ENCODE measurements at regions not wholly inside any gene's neighbourhood (a gene's known extent, or its start where the extent isn't known, plus 50 kb on each side); places are given as distances from the start of the nearest gene placed in this dataset.
"Not testable (repeated sequence)": the region's sequence is repeated elsewhere in the genome, so short reads cannot be mapped to it uniquely, and the experiment has no call there.

DNA sequence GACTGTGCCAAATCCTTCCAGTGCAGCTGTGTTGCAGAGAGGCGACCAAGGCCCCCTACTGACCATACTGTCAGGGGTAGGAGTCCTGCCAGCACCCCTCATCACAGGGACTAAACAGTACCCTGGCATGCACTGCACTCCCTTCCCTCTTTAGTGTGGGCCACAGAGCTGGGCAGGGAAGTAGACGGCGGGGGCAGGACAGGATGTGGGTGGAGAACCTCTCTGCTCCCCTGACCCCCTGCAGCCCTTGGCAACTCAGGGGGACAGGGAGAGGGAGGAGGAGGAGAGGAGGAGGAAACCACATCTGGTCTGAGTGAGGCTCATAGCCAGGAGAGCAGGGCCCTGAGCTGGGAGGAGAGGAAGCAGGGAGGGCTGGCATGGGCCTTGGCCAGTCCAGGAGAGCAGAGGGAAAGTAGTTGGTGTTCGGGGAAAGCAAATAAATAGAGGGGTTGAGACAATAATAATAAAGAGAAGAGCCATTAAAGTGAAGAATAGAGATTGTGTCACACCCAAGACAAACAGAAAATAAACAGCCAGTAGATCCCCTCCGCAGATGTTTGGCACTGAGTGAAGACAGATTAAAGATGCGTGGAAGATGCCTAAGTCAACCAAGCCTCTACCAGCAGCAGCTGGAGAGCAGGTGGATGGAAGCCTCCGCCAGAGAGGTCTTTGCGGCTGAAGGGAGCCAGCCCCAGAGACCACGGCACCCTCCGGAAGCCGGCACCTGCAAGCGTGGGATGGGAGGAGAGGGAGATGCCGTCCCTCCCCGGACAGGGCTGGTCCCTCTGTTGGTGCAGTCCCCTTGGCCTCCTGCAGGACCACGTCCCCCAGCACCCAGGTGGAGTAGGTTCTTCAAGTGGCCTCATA lies 61.5 kb downstream of the RPUSD4 start:
- DNase-seq (ENCODE audit: low read depth in 1 of 2, low spot score in 2 of 2) = no peak
- Histone ChIP-seq H3K36me3 (no peaks in the 10 kb centered on the region), H3K4me3 (no peak overlapping the region), H3K9me3 (replicated peaks) (no peaks in the 10 kb centered on the region), H3K27ac (no peak overlapping the region), H3K27me3 (replicated peaks) (no peaks in the 10 kb centered on the region), H3K4me1 (replicated peaks) (no peaks in the 10 kb centered on the region)

DNA sequence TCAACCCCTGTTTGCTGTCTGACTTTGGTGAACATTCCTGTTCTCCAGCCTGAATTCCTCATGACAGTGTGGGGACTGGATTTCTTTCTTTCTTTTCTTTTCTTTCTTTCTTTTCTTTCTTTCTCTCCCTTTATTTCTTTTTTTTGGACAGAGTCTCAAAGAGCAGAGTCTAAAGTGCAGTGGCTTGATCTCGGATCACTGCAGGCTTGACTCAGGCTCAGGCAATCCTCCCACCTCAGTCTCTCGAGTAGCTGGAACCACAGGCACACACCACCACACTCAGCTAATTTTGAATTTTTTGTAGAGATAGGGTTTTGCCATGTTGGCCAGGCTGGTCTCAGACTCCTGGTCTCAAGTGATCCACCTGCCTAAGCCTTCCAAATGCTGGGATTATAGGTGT lies 63.1 kb downstream of the RPUSD4 start:
- H3K4me1 ChIP-seq (replicated peaks) = no peaks in the 10 kb centered on the region
- no peak for DNase-seq (ENCODE audit: low read depth in 1 of 2, low spot score in 2 of 2)
- no peaks in the 10 kb centered on the region for H3K27me3 ChIP-seq (replicated peaks)
- H3K9me3 ChIP-seq (replicated peaks) = no peaks in the 10 kb centered on the region
- no peak overlapping the region for H3K4me3 ChIP-seq
- no peak overlapping the region for H3K27ac ChIP-seq
- no peaks in the 10 kb centered on the region for H3K36me3 ChIP-seq

DNA sequence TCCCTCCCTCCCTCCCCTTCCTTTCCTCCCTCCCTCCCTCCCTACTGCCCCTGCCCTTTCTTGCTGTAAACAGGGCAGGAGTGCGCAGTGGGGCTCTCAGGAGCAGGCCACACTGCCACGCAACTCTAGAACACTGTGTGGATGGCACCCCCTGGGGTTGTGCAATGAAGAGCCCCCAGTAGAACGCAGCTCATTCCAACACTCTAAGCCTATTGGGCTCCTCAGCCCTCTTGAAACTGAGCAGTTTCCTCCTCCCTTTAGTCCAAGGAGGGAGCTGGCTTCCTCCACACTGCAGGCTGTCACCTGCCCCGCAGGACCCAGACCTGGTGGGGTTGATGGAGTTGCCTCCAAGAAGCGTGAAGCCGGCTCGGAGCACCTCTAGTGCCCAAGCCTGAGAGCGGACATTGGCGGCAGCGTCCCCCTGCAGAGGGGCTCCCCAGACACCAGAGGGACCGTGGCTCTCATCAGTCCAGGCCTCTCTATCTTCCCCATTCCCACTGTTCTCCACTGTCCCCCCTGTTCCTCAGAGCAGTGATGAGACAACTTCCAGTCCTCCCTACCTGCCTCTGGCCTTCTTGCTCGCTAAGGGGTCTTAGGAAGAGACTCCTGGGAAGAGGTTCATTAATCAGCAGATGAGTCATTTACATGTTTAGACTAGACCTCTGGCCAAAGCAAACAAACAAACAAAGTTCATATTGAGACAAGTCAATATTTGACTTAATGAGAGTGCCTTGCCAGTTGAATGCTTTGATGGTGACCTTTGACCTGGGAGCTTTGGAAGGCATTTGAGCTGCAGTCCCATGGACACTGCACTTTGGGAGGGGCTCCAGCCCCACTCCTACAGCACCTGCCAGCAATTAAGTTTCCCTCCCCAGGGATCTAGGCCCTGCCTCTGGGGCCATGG lies 64.0 kb downstream of the RPUSD4 start:
- Histone ChIP-seq H3K9me3 (replicated peaks) (no peaks in the 10 kb centered on the region), H3K27ac (no peak overlapping the region), H3K4me3 (no peak overlapping the region), H3K36me3 (no peaks in the 10 kb centered on the region), H3K4me1 (replicated peaks) (no peaks in the 10 kb centered on the region), H3K27me3 (replicated peaks) (no peaks in the 10 kb centered on the region)
- DNase-seq (ENCODE audit: low read depth in 1 of 2, low spot score in 2 of 2) = no peak

DNA sequence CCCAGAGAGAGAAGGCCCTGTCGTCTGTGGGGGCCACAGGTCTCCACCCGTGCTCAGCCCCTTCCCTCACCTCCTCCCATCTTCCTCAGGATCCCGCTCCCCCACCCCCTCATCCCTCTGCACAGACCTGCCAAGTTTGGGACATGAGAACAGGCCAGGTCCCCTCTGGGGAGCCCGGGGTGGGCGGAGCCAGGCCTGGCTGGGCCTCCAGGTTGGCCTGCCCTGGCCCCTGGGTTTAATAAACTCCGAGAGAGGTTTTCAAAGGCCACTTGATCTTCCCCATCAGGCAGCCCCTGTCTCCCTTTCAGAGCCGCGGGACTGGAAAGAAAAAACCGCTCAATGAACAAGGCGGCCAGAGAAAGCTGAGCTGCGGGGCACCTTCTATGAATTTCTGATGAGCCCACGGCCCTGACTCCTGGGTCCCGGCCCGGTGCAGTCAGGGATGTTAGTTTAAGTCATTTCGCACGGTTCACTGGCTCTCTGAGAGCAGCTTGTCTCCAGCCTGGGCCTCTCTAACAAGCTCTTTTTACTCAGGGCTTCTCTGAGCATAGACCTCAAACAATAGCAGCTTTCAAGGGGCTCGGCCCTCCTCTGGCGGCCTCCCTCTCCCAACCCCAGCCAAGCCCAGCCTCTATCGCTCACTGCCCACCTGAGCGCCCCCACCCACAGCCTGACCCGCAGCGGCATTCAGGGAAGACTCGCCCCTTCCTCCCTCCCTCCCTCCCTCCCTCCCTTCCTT lies 64.8 kb downstream of the RPUSD4 start:
- Histone ChIP-seq H3K4me3 (no peak overlapping the region), H3K9me3 (replicated peaks) (no peaks in the 10 kb centered on the region), H3K4me1 (replicated peaks) (no peaks in the 10 kb centered on the region), H3K27ac (no peak overlapping the region), H3K27me3 (replicated peaks) (no peaks in the 10 kb centered on the region), H3K36me3 (no peaks in the 10 kb centered on the region)
- no peak for DNase-seq (ENCODE audit: low read depth in 1 of 2, low spot score in 2 of 2)

DNA sequence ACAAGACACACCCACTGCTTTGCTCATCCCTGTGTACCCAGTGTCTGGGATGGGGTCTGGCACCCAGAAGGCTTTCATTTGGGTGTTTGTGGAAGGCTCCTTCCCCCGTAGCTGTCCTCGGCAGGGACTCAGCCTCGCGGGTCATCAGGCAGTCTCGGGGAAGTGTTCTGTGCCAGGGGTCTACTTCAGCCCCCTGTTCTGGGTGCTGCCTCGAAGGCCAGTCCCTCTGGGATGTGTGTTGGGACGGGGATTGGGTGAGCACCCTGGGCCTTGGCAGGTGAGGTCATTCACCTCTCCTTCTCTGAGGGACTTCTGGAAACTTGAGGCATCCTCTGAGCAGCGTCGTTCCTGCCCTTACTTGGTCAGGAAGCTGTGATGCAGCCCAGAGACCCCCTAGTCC lies 65.5 kb downstream of the RPUSD4 start:
- Histone ChIP-seq H3K9me3 (replicated peaks) (no peaks in the 10 kb centered on the region), H3K4me3 (no peak overlapping the region), H3K4me1 (replicated peaks) (no peaks in the 10 kb centered on the region), H3K36me3 (no peaks in the 10 kb centered on the region), H3K27ac (no peak overlapping the region), H3K27me3 (replicated peaks) (no peaks in the 10 kb centered on the region)
- no peak for DNase-seq (ENCODE audit: low read depth in 1 of 2, low spot score in 2 of 2)

- not testable (repeated sequence) for H3K27ac ChIP-seq; H3K4me3 ChIP-seq; H3K9me3 ChIP-seq (replicated peaks); H3K4me1 ChIP-seq (replicated peaks); DNase-seq (ENCODE audit: low read depth in 1 of 2, low spot score in 2 of 2); H3K36me3 ChIP-seq; H3K27me3 ChIP-seq (replicated peaks)
Observed at GRCh38 chr11:126143491-126143890, 68.0 kb downstream of the RPUSD4 start.

DNA sequence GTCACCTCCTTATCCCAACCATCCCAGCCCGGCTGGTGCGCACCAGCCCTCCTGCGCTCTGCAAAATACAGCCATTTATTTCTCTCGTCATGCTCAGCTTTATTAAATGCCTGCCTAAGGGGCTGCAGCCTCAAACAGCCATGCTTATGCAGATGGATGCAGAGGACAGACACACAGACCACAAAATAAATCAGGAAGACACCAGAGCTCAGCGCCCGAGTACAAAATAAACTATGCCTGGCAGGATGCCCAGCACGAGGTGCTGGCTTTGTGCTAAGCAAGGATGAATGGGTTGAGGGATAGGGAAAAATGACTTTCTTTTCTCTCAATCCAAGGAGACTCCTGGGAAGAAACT lies 70.5 kb downstream of the RPUSD4 start:
- H3K4me1 ChIP-seq (replicated peaks) = no peaks in the 10 kb centered on the region
- no peaks in the 10 kb centered on the region for H3K9me3 ChIP-seq (replicated peaks)
- H3K27ac ChIP-seq = no peak overlapping the region
- H3K4me3 ChIP-seq = no peak overlapping the region
- H3K36me3 ChIP-seq = no peaks in the 10 kb centered on the region
- peak in 1 of 2 experiments; percentile 16 for DNase-seq (ENCODE audit: low read depth in 1 of 2, low spot score in 2 of 2)
- 0 out of 2 replicates have a peak, but pooled peaks cover 2% of the 10 kb centered on the region for H3K27me3 ChIP-seq (replicated peaks)

GRCh38 chr11:126140201-126140925 lies 71.1 kb downstream of the RPUSD4 start:
- no peak overlapping the region for H3K4me3 ChIP-seq
- no peak for DNase-seq (ENCODE audit: low read depth in 1 of 2, low spot score in 2 of 2)
- H3K27ac ChIP-seq = no peak overlapping the region
- H3K27me3 ChIP-seq (replicated peaks) = 0 out of 2 replicates have a peak, but pooled peaks cover 2% of the 10 kb centered on the region
- H3K36me3 ChIP-seq = no peaks in the 10 kb centered on the region
- H3K4me1 ChIP-seq (replicated peaks) = no peaks in the 10 kb centered on the region
- no peaks in the 10 kb centered on the region for H3K9me3 ChIP-seq (replicated peaks)

DNA sequence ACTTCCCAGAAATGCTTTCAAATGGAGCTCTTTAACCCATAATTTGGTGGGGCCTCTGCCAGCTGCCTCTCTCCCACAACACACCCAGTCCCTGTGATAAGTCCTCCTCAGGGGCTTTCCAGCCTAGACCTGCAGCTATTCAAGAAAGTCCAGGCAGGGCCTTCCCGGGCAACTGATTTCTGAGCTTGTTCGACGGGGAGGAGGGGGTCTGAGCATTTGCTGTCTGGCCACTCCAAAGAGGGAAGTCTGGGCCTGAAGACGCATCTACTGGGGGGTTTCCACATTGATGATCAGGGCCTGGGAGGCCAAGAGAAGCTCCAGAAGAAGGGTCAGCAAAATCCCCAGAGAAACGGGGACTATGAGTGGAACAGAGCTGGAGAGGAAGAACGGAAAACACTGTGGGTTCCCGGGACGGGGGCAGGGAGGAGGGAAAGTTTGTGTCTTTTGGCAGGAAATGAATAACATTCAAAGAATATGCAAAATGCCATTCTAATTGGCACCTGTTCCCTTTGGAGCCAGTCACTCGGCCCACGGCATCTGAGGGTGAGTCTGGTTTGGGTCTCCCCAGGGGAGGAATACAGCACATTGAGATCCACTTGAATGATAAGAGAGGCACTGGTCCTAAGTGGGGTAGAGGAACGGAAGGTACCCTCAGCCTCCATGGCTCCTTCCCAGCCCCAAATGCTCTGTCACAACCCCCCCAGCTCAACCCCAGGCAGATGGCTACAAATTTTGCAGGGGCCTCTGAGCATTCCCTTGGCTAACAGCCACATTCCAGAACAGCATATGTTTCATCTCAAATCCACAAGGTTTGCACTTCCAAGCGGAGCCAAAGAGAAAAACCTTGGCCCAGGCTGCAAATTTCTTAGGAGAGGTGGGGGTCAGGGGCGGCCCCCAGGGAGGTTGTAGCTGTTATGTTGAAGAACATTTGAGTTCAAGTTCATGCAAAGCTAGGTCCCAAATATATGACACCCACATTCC lies 72.0 kb downstream of the RPUSD4 start:
- Histone ChIP-seq H3K27me3 (replicated peaks) (0 out of 2 replicates have a peak, but pooled peaks cover 2% of the 10 kb centered on the region), H3K4me3 (no peak overlapping the region), H3K27ac (no peak overlapping the region), H3K36me3 (no peaks in the 10 kb centered on the region), H3K9me3 (replicated peaks) (no peaks in the 10 kb centered on the region), H3K4me1 (replicated peaks) (no peaks in the 10 kb centered on the region)
- no peak for DNase-seq (ENCODE audit: low read depth in 1 of 2, low spot score in 2 of 2)

DNA sequence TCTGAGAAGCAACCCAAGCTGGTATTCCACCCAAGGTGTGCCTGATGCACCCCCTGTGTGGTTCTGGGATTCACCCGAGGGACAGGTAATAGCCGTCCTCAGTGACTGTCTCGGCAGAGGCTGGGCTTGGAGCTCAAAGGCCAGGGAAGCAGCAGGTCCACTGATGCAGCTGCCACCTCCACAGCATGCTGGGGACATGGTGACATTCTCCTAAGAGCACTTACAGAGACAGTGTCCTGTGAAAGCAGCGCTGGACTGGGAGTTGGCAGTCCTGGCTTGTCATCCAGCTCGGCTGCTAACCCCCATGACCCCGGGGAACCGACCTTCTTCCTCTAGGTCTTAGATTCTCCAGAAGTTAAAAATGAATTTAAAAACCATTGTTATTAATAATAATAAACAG lies 72.8 kb downstream of the RPUSD4 start:
- Histone ChIP-seq H3K27me3 (replicated peaks) (0 out of 2 replicates have a peak, but pooled peaks cover 2% of the 10 kb centered on the region), H3K27ac (no peak overlapping the region), H3K9me3 (replicated peaks) (no peaks in the 10 kb centered on the region), H3K4me1 (replicated peaks) (no peaks in the 10 kb centered on the region), H3K36me3 (no peaks in the 10 kb centered on the region), H3K4me3 (no peak overlapping the region)
- no peak for DNase-seq (ENCODE audit: low read depth in 1 of 2, low spot score in 2 of 2)

- Histone ChIP-seq H3K4me1 (replicated peaks) (no peaks in the 10 kb centered on the region), H3K9me3 (replicated peaks) (no peaks in the 10 kb centered on the region), H3K4me3 (no peak overlapping the region), H3K36me3 (no peaks in the 10 kb centered on the region), H3K27ac (no peak overlapping the region), H3K27me3 (replicated peaks) (0 out of 2 replicates have a peak, but pooled peaks cover 2% of the 10 kb centered on the region)
- no peak for DNase-seq (ENCODE audit: low read depth in 1 of 2, low spot score in 2 of 2)
Observed at GRCh38 chr11:126137136-126137535, 74.3 kb downstream of the RPUSD4 start.

DNA sequence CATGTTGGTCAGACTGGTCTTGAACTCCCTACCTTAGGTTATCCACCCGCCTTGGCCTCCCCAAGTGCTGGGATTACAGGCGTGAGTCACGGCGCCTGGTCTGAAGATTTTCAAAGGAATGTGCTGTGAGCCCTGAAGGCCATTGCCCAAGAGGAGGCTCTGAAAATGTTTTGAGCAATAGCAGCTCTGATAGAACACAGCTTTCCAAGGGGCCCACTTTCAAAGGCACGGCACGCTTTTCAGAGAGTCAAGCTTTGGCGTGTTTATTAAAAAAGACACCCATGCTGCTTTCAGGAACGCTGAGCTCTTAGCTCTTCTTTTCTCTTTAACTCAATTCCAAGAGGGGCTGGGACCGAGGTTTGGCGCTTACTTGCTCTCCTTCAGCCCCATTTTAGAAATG lies 73.8 kb upstream of the CDON start:
- H3K4me3 ChIP-seq = no peak overlapping the region
- 0 out of 2 replicates have a peak, but pooled peaks cover 2% of the 10 kb centered on the region for H3K27me3 ChIP-seq (replicated peaks)
- H3K4me1 ChIP-seq (replicated peaks) = no peaks in the 10 kb centered on the region
- H3K36me3 ChIP-seq = no peaks in the 10 kb centered on the region
- H3K27ac ChIP-seq = no peak overlapping the region
- H3K9me3 ChIP-seq (replicated peaks) = no peaks in the 10 kb centered on the region
- no peak for DNase-seq (ENCODE audit: low read depth in 1 of 2, low spot score in 2 of 2)

Data from SJSA1 (cell line).